A549 (cell line): ENCODE measurements at regions not wholly inside any gene's neighbourhood (a gene's known extent, or its start where the extent isn't known, plus 50 kb on each side); places are given as distances from the start of the nearest gene placed in this dataset.

Experiments used
- CTCF ChIP-seq: fragments of >200 bp; sonication (Bioruptor Twin); formaldehyde crosslinking; IDR thresholded peaks from 3 replicates; pipeline ENCODE4 v1.5.1; 2016
- MAZ ChIP-seq: fragments of 150-350 bp; IDR thresholded peaks from 2 replicates; pipeline ENCODE4 v1.6.1; 2014; ENCODE audit warnings: antibody characterized with exemption, low read depth, low read length, borderline replicate concordance
- POLR2A ChIP-seq: IDR thresholded peaks from 2 replicates; pipeline ENCODE4 v1.6.1; 2012; ENCODE audit warnings: mild to moderate bottlenecking, low read length

GRCh38 chr4:82043809-82044137 lies 330.0 kb downstream of the HNRNPD start:
- TF ChIP-seq CTCF (no peak), POLR2A (no peak), MAZ (no peak)
